ENCODE measurements at regions not wholly inside any gene's neighbourhood (a gene's known extent, or its start where the extent isn't known, plus 50 kb on each side); places are given as distances from the start of the nearest gene placed in this dataset.

DNA sequence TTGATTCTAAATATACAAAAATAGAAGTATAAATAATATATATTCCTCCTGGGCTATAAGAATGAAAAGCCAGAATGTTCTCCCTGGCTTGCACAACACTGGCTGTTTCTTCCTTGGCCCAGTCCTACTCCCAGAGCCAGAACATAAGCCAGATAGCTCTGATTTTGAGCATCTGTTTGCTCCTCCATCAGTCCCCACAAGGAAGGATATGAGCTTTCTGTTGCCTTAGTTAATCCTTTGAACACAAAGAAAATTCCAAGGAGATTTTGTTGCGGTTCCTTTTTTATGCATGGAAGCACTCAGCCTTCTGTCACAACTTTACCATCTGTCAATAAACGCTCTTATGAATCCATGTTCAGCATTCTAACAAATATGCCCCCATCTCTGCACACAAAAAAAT lies 361.8 kb downstream of the IPMK start:
- no peaks in the 10 kb centered on the region for H3K4me1 Mint-ChIP-seq
- ChIA-PET POLR2A (interaction anchor here in 1 of 2 donors (0.7 kb wide), 1 partner anchor 32 kb away, joined by 3 read pairs; no protein-coding TSS in a partner anchor), CTCF (no interaction called here)
- H3K27me3 Mint-ChIP-seq = no peaks in the 10 kb centered on the region
- no peak for ATAC-seq (replicated peaks in 1 of 4)
- H3K4me3 Mint-ChIP-seq = no peak overlapping the region
- H3K9me3 Mint-ChIP-seq = peaks cover 0 to 3% (median 0%) of the 10 kb centered on the region in 3 donors
- no peaks in the 10 kb centered on the region for H3K27me3 ChIP-seq (replicated peaks in 1 of 2; ENCODE audit: control insufficient read depth in 2 of 2, extremely low read depth in 1 of 2, insufficient read depth in 2 of 2, low read length in 1 of 2)
- no peaks in the 10 kb centered on the region for H3K9me3 ChIP-seq
- H3K27ac ChIP-seq (ENCODE audit: low read length) = no peak overlapping the region
- H3K4me1 ChIP-seq (ENCODE audit: control insufficient read depth in 1 of 2, extremely low read depth in 1 of 2, insufficient read depth in 2 of 2, low read length in 2 of 2) = no peaks in the 10 kb centered on the region
- WGBS (ENCODE audit: insufficient coverage) = no CpG with 5 or more reads among the region's 2 CpGs
- no peaks in the 10 kb centered on the region for H3K36me3 ChIP-seq (ENCODE audit: control insufficient read depth in 2 of 2, extremely low read depth in 1 of 2, insufficient read depth in 1 of 2, low read length in 1 of 2)
- H3K4me3 ChIP-seq (ENCODE audit: control insufficient read depth in 1 of 2, extremely low read depth in 1 of 2, low read length in 1 of 2) = no peak overlapping the region
- DNase-seq = no peak
- H3K36me3 Mint-ChIP-seq = no peaks in the 10 kb centered on the region
- H3K27ac Mint-ChIP-seq = no peak overlapping the region

- peaks cover 0 to 3% (median 0%) of the 10 kb centered on the region in 3 donors for H3K9me3 Mint-ChIP-seq
- no peaks in the 10 kb centered on the region for H3K4me1 ChIP-seq (ENCODE audit: control insufficient read depth in 1 of 2, extremely low read depth in 1 of 2, insufficient read depth in 2 of 2, low read length in 2 of 2)
- no peaks in the 10 kb centered on the region for H3K27me3 Mint-ChIP-seq
- no peak overlapping the region for H3K27ac Mint-ChIP-seq
- H3K4me3 ChIP-seq (ENCODE audit: control insufficient read depth in 1 of 2, extremely low read depth in 1 of 2, low read length in 1 of 2) = no peak overlapping the region
- no peaks in the 10 kb centered on the region for H3K4me1 Mint-ChIP-seq
- ATAC-seq (replicated peaks in 1 of 4) = no peak
- no peak overlapping the region for H3K27ac ChIP-seq (ENCODE audit: low read length)
- DNase-seq = no peak
- H3K27me3 ChIP-seq (replicated peaks in 1 of 2; ENCODE audit: control insufficient read depth in 2 of 2, extremely low read depth in 1 of 2, insufficient read depth in 2 of 2, low read length in 1 of 2) = no peaks in the 10 kb centered on the region
- no peak overlapping the region for H3K4me3 Mint-ChIP-seq
- POLR2A ChIA-PET = no interaction called here
- no peaks in the 10 kb centered on the region for H3K9me3 ChIP-seq
- H3K36me3 Mint-ChIP-seq = no peaks in the 10 kb centered on the region
- no peaks in the 10 kb centered on the region for H3K36me3 ChIP-seq (ENCODE audit: control insufficient read depth in 2 of 2, extremely low read depth in 1 of 2, insufficient read depth in 1 of 2, low read length in 1 of 2)
- CTCF ChIA-PET = no interaction called here
- WGBS (ENCODE audit: insufficient coverage) = no CpG with 5 or more reads among the region's 2 CpGs
Measured at GRCh38 chr10:57905010-57905409, 362.7 kb downstream of the IPMK start.

- H3K27ac Mint-ChIP-seq = no peak overlapping the region
- Histone ChIP-seq H3K36me3 (ENCODE audit: control insufficient read depth in 2 of 2, extremely low read depth in 1 of 2, insufficient read depth in 1 of 2, low read length in 1 of 2) (no peaks in the 10 kb centered on the region), H3K27ac (ENCODE audit: low read length) (no peak overlapping the region), H3K4me1 (ENCODE audit: control insufficient read depth in 1 of 2, extremely low read depth in 1 of 2, insufficient read depth in 2 of 2, low read length in 2 of 2) (no peaks in the 10 kb centered on the region), H3K27me3 (replicated peaks in 1 of 2; ENCODE audit: control insufficient read depth in 2 of 2, extremely low read depth in 1 of 2, insufficient read depth in 2 of 2, low read length in 1 of 2) (no peaks in the 10 kb centered on the region), H3K4me3 (ENCODE audit: control insufficient read depth in 1 of 2, extremely low read depth in 1 of 2, low read length in 1 of 2) (no peak overlapping the region), H3K9me3 (no peaks in the 10 kb centered on the region)
- no peaks in the 10 kb centered on the region for H3K27me3 Mint-ChIP-seq
- no peaks in the 10 kb centered on the region for H3K36me3 Mint-ChIP-seq
- WGBS (ENCODE audit: insufficient coverage) = 42% methylated on average over 1 of the region's 4 CpGs
- peaks cover 2 to 9% (median 3%) of the 10 kb centered on the region in 3 donors for H3K9me3 Mint-ChIP-seq
- no peak overlapping the region for H3K4me3 Mint-ChIP-seq
- H3K4me1 Mint-ChIP-seq = no peaks in the 10 kb centered on the region
- no peak for ATAC-seq (replicated peaks in 1 of 4)
- POLR2A ChIA-PET = no interaction called here
- CTCF ChIA-PET = no interaction called here
- DNase-seq = no peak
Measured at GRCh38 chr10:57898231-57898630, 369.5 kb downstream of the IPMK start.

DNA sequence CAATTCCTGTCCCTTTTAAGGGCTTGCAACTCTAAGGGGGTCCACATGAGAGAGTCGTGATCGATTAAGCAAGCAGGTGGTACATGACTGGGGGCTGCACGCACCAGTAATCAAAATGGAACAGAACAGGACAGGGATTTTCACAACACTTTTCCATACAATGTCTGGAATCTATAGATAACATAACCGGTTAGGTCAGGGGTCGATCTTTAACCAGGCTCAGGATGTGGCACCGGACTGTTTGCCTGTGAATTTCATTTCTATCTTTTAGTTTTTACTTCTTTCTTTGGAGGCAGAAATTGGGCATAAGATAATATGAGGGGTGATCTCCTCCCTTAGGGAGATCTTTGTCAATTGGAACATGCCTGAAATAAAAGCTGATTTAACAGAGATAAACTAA lies 370.1 kb downstream of the IPMK start:
- no peaks in the 10 kb centered on the region for H3K4me1 ChIP-seq (ENCODE audit: control insufficient read depth in 1 of 2, extremely low read depth in 1 of 2, insufficient read depth in 2 of 2, low read length in 2 of 2)
- no peak for ATAC-seq (replicated peaks in 1 of 4)
- DNase-seq = no peak
- H3K27me3 Mint-ChIP-seq = no peaks in the 10 kb centered on the region
- no peak overlapping the region for H3K4me3 Mint-ChIP-seq
- no peak overlapping the region for H3K27ac ChIP-seq (ENCODE audit: low read length)
- peaks cover 2 to 12% (median 5%) of the 10 kb centered on the region in 3 donors for H3K9me3 Mint-ChIP-seq
- no peaks in the 10 kb centered on the region for H3K36me3 ChIP-seq (ENCODE audit: control insufficient read depth in 2 of 2, extremely low read depth in 1 of 2, insufficient read depth in 1 of 2, low read length in 1 of 2)
- no peak overlapping the region for H3K4me3 ChIP-seq (ENCODE audit: control insufficient read depth in 1 of 2, extremely low read depth in 1 of 2, low read length in 1 of 2)
- no peaks in the 10 kb centered on the region for H3K9me3 ChIP-seq
- no peaks in the 10 kb centered on the region for H3K36me3 Mint-ChIP-seq
- no peaks in the 10 kb centered on the region for H3K4me1 Mint-ChIP-seq
- 100% methylated on average over 1 of the region's 6 CpGs for WGBS (ENCODE audit: insufficient coverage)
- no peak overlapping the region for H3K27ac Mint-ChIP-seq
- no peaks in the 10 kb centered on the region for H3K27me3 ChIP-seq (replicated peaks in 1 of 2; ENCODE audit: control insufficient read depth in 2 of 2, extremely low read depth in 1 of 2, insufficient read depth in 2 of 2, low read length in 1 of 2)
- CTCF ChIA-PET = no interaction called here
- POLR2A ChIA-PET = no interaction called here

- Histone ChIP-seq H3K27ac (ENCODE audit: low read length) (no peak overlapping the region), H3K36me3 (ENCODE audit: control insufficient read depth in 2 of 2, extremely low read depth in 1 of 2, insufficient read depth in 1 of 2, low read length in 1 of 2) (no peaks in the 10 kb centered on the region), H3K4me3 (ENCODE audit: control insufficient read depth in 1 of 2, extremely low read depth in 1 of 2, low read length in 1 of 2) (no peak overlapping the region), H3K9me3 (no peaks in the 10 kb centered on the region), H3K4me1 (ENCODE audit: control insufficient read depth in 1 of 2, extremely low read depth in 1 of 2, insufficient read depth in 2 of 2, low read length in 2 of 2) (no peaks in the 10 kb centered on the region), H3K27me3 (replicated peaks in 1 of 2; ENCODE audit: control insufficient read depth in 2 of 2, extremely low read depth in 1 of 2, insufficient read depth in 2 of 2, low read length in 1 of 2) (no peaks in the 10 kb centered on the region)
- CTCF ChIA-PET = no interaction called here
- H3K4me3 Mint-ChIP-seq = no peak overlapping the region
- H3K36me3 Mint-ChIP-seq = no peaks in the 10 kb centered on the region
- DNase-seq (no peak), ATAC-seq (replicated peaks in 1 of 4) (no peak)
- POLR2A ChIA-PET = no interaction called here
- H3K9me3 Mint-ChIP-seq = peaks cover 8 to 12% (median 11%) of the 10 kb centered on the region in 3 donors
- H3K27ac Mint-ChIP-seq = no peak overlapping the region
- no peaks in the 10 kb centered on the region for H3K4me1 Mint-ChIP-seq
- no peaks in the 10 kb centered on the region for H3K27me3 Mint-ChIP-seq
Measured at GRCh38 chr10:57894361-57894760, 373.3 kb downstream of the IPMK start.

GRCh38 chr10:57891201-57892006 lies 376.3 kb downstream of the IPMK start:
- no peaks in the 10 kb centered on the region for H3K27me3 ChIP-seq (replicated peaks in 1 of 2; ENCODE audit: control insufficient read depth in 2 of 2, extremely low read depth in 1 of 2, insufficient read depth in 2 of 2, low read length in 1 of 2)
- H3K4me3 ChIP-seq (ENCODE audit: control insufficient read depth in 1 of 2, extremely low read depth in 1 of 2, low read length in 1 of 2) = no peak overlapping the region
- Mint-ChIP-seq H3K27me3 (no peaks in the 10 kb centered on the region), H3K9me3 (peaks cover 10 to 25% (median 13%) of the 10 kb centered on the region in 3 donors), H3K4me3 (no peak overlapping the region), H3K4me1 (no peaks in the 10 kb centered on the region), H3K36me3 (no peaks in the 10 kb centered on the region), H3K27ac (no peak overlapping the region)
- CTCF ChIA-PET = no interaction called here
- WGBS (ENCODE audit: insufficient coverage) = 80% methylated on average over 5 of the region's 7 CpGs
- no peaks in the 10 kb centered on the region for H3K9me3 ChIP-seq
- POLR2A ChIA-PET = no interaction called here
- no peak overlapping the region for H3K27ac ChIP-seq (ENCODE audit: low read length)
- no peaks in the 10 kb centered on the region for H3K36me3 ChIP-seq (ENCODE audit: control insufficient read depth in 2 of 2, extremely low read depth in 1 of 2, insufficient read depth in 1 of 2, low read length in 1 of 2)
- H3K4me1 ChIP-seq (ENCODE audit: control insufficient read depth in 1 of 2, extremely low read depth in 1 of 2, insufficient read depth in 2 of 2, low read length in 2 of 2) = no peaks in the 10 kb centered on the region
- ATAC-seq (replicated peaks in 1 of 4) (no peak), DNase-seq (no peak)

DNA sequence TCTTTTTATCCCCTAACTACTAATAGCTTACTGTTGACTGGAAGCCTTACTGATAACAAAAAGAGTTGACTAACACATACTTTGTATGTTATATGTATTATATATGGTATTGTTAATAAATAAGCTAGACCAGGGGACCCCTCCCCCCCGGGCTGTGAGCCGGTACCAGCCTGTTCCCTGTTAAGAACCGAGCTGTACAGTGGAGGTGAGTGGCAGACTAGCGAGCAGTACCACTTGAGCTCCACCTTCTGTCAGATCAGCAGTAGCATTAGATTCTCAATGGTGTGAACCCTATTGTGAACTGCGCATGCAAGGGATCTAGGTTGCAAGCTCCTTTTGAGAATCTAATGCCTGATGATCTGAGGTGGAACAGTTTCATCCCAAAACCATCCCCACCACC lies 377.0 kb downstream of the IPMK start:
- Mint-ChIP-seq H3K27ac (no peak overlapping the region), H3K36me3 (no peaks in the 10 kb centered on the region), H3K27me3 (no peaks in the 10 kb centered on the region), H3K9me3 (peaks cover 10 to 25% (median 16%) of the 10 kb centered on the region in 3 donors), H3K4me1 (no peaks in the 10 kb centered on the region), H3K4me3 (no peak overlapping the region)
- H3K27me3 ChIP-seq (replicated peaks in 1 of 2; ENCODE audit: control insufficient read depth in 2 of 2, extremely low read depth in 1 of 2, insufficient read depth in 2 of 2, low read length in 1 of 2) = no peaks in the 10 kb centered on the region
- CTCF ChIA-PET = no interaction called here
- no peaks in the 10 kb centered on the region for H3K36me3 ChIP-seq (ENCODE audit: control insufficient read depth in 2 of 2, extremely low read depth in 1 of 2, insufficient read depth in 1 of 2, low read length in 1 of 2)
- no peak overlapping the region for H3K27ac ChIP-seq (ENCODE audit: low read length)
- no peaks in the 10 kb centered on the region for H3K4me1 ChIP-seq (ENCODE audit: control insufficient read depth in 1 of 2, extremely low read depth in 1 of 2, insufficient read depth in 2 of 2, low read length in 2 of 2)
- WGBS (ENCODE audit: insufficient coverage) = no CpG with 5 or more reads among the region's 5 CpGs
- ATAC-seq (replicated peaks in 1 of 4) = no peak
- no peak for DNase-seq
- no peaks in the 10 kb centered on the region for H3K9me3 ChIP-seq
- H3K4me3 ChIP-seq (ENCODE audit: control insufficient read depth in 1 of 2, extremely low read depth in 1 of 2, low read length in 1 of 2) = no peak overlapping the region
- POLR2A ChIA-PET = no interaction called here

Data from T-cell (primary cell).